Heart left ventricle (tissue), 16 donors: ENCODE measurements at regions not wholly inside any gene's neighbourhood (a gene's known extent, or its start where the extent isn't known, plus 50 kb on each side); places are given as distances from the start of the nearest gene placed in this dataset.

ENCODE experiments used
- ATAC-seq, 4 donors: fragments of 200-7000 bp; cut with Tn5 transposase; one replicate each; pipeline ENCODE4 v1.9.1; 2020 to 2022; ENCODE audit warnings: moderate library complexity in 4 of 4, mild to moderate bottlenecking in 3 of 4, moderate number of reproducible peaks in 1 of 4
- DNase-seq, 5 donors: peaks; one replicate each; pipeline ENCODE4 v3.0.0-alpha.2; 2020
- H3K27ac ChIP-seq, 12 donors: fragments of 200-600 bp; sonication (generic) in 4 of 12; one replicate each; pipeline versions ENCODE4 v1.5.0 to v1.8.0; 2016 to 2022; ENCODE audit warnings: mild to moderate bottlenecking in 2 of 12
- H3K27me3 ChIP-seq, 9 donors: fragments of 200-600 bp; sonication (generic) in 2 of 9; one replicate each; pipeline versions ENCODE4 v1.5.1 to v1.8.0; 2016 to 2022; ENCODE audit warnings: mild to moderate bottlenecking in 3 of 9
- H3K36me3 ChIP-seq, 9 donors: fragments of 200-600 bp; sonication (generic) in 2 of 9; one replicate each; pipeline versions ENCODE4 v1.5.0 to v1.8.0; 2018 to 2022; ENCODE audit warnings: mild to moderate bottlenecking in 2 of 9
- H3K4me1 ChIP-seq, 12 donors: fragments of 200-600 bp; sonication (generic) in 4 of 12; one replicate each; pipeline versions ENCODE4 v1.5.0 to v1.8.0; 2016 to 2022; ENCODE audit warnings: mild to moderate bottlenecking in 3 of 12
- H3K4me3 ChIP-seq, 12 donors: fragments of 200-600 bp; sonication (generic) in 4 of 12; one replicate each; pipeline versions ENCODE4 v1.5.0 to v1.8.0; 2017 to 2022; ENCODE audit warnings: mild to moderate bottlenecking in 9 of 12, moderate library complexity in 4 of 12
- H3K9me3 ChIP-seq, 12 donors: fragments of 200-600 bp; sonication (generic) in 4 of 12; one replicate each; pipeline versions ENCODE4 v1.5.0 to v1.8.0; 2016 to 2022; ENCODE audit warnings: mild to moderate bottlenecking in 1 of 12
- CTCF ChIP-seq, 12 donors: fragments of 200-600 bp; sonication (generic) in 4 of 12; IDR thresholded peaks; one replicate each; pipeline versions ENCODE4 v1.5.0 to v1.8.0; 2018 to 2022; ENCODE audit warnings: antibody characterized with exemption in 12 of 12, mild to moderate bottlenecking in 5 of 12
- POLR2A ChIP-seq, 2 donors: fragments of 450-650 bp; IDR thresholded peaks; one replicate each; pipeline ENCODE4 v1.6.1; 2017; ENCODE audit warnings: antibody characterized with exemption in 2 of 2, mild to moderate bottlenecking in 2 of 2, moderate library complexity in 2 of 2
- WGBS, 4 donors: extraction: QIAGEN DNeasy Blood & Tissue Kit in 2 of 4; methylation state at CpG; one replicate each; pipeline versions ENCODE4 v1.1.5 to v1.1.7; 2013 to 2018; 5-methylcytosine and 5-hydroxymethylcytosine counted together
- intact Hi-C, 10 donors: fragments of 100-400 bp; cut with DNase I; formaldehyde crosslinking; loops; one replicate each; pipeline versions ENCODE4 v1.11.1 to v1.14.2; 2022
- donor health status: ischemic (EF 13 %, LVEDD 7.1; RV severe dilation, severe dysfunction).
- donor health status: healthy with polysubstance abuse.
- donor health status: DM: no; HTN: yes; CAD: no.
- donor health status: DM: no; HTN: no; CAD: no.
- donor health status: ischemic (EF 25% LVEDD 6.9; RV normal size, moderate dysfunction).
- donor health status: ischemic (EF 25% LVEDD 5.7; RV mildly dilated, moderate dysfunction).
- donor health status: healthy.
- donor health status: DM: yes; HTN: yes; CAD: no.
- donor health status: ischemic (EF 35%, LVEDD 5.7; RV mildly dilated, moderate dysfunction).
- donor health status: nonischemic (EF 11% LVEDD 7.7; RV severe dilation, severe dysfunction).
- donor health status: DM: yes; HTN: yes; CAD: no.
- donor health status: PGD.
- donor health status: ischemic (EF 29% LVEDD 5.4; RV normal size, mild dysfunction).
- donor health status: nonischemic (EF 23%, LVEDD 6.1; RV moderate dilation, normal function).

DNA sequence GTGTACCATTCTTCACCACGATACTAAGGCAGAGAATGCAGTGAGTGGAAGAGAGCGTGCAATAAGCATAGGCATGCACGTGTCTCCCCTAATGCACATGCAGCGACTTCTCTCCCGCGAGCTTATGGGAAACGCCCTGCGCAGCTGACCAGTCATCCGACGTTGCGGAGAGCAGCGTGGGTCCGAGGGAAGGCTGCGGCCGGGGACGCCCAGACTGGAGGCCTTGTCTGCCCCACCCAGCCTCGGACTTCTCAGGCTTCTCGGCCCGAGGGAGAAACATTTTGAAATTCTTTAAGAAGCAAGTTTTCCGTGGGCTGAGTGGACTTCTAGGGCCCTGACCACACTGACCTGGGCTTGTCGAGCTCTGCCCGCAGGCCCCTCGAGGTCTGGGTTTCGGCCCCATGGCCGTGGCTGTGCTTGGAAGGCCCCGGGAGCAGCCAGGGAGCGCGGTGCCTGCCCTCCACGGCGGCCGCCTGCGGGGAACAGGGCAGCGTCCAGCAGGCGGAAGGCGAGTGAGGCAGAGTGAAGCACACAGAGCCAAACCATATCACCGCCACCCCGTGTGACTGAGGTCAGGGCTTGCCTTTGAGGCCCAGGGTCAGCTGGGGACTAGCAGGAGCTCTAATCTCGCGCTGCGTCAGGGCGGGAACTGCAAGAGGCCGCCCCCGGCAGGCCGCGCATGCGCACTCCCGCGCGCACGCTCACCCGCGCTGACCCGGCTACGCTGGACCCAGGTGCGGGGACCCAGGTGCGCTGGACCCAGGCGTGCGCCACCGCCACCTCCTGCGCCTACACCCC lies 60.0 kb upstream of the IRX1 start:
- TF ChIP-seq CTCF (IDR thresholded peaks at IDR 0.05) = no peak
- TF ChIP-seq POLR2A (IDR thresholded peaks at IDR 0.05) = no peak
- ATAC-seq = peak in 1 of 4 donors; percentile 16
- 88 to 94% (median 92%) methylated on average over 33 to 60 of the region's 60 CpGs for WGBS, 4 donors

DNA sequence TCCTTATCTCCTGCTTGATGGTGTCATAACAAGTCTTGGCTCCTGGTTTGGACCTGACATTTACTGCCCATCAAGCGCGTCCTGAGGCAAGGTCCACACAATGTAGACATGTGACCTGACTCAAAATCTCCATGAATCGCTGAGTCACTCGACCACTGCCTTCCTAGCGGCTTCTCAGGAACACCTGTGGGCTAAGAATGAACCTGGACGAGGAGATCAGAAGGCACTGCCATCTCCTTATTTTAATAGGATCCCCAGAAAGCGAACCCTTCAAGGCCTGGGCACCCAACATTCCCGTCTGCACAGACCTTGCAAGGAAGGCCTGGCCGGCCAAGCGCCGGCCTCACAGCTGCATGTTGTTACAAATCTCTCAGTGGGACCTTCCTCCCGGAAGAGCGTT lies 60.6 kb upstream of the IRX1 start:
- no peak for ATAC-seq
- WGBS, 4 donors = 84 to 94% (median 91%) methylated on average over 13 of the region's 13 CpGs

More for the DNA sequence above, 60.0 kb upstream of the IRX1 start:
- no peak overlapping the region for H3K4me3 ChIP-seq
- H3K27ac ChIP-seq = no peak overlapping the region
- no peaks in the 10 kb centered on the region for H3K4me1 ChIP-seq
- DNase-seq = no peak
- no peaks in the 10 kb centered on the region for H3K36me3 ChIP-seq
- H3K27me3 ChIP-seq = peaks cover 0 to 4% (median 0%) of the 10 kb centered on the region in 9 donors
- intact Hi-C loops = no loop called here
- H3K9me3 ChIP-seq = peaks cover 0 to 4% (median 0%) of the 10 kb centered on the region in 12 donors

GRCh38 chr5:3531320-3531986 lies 64.2 kb upstream of the IRX1 start:
- ATAC-seq = no peak
- intact Hi-C loops = no loop called here
- no peak overlapping the region for H3K27ac ChIP-seq
- H3K36me3 ChIP-seq = no peaks in the 10 kb centered on the region
- H3K27me3 ChIP-seq = peaks cover 0 to 4% (median 0%) of the 10 kb centered on the region in 9 donors
- DNase-seq = no peak
- TF ChIP-seq POLR2A (IDR thresholded peaks at IDR 0.05) (no peak), CTCF (IDR thresholded peaks at IDR 0.05) (no peak)
- H3K4me3 ChIP-seq = no peak overlapping the region
- 62 to 65% (median 64%) methylated on average over 8 of the region's 8 CpGs for WGBS, 4 donors
- peaks cover 0 to 4% (median 0%) of the 10 kb centered on the region in 12 donors for H3K9me3 ChIP-seq
- H3K4me1 ChIP-seq = no peaks in the 10 kb centered on the region

More for the DNA sequence above, 60.6 kb upstream of the IRX1 start:
- intact Hi-C loops = no loop called here
- no peaks in the 10 kb centered on the region for H3K4me1 ChIP-seq
- H3K4me3 ChIP-seq = no peak overlapping the region
- no peak for DNase-seq
- H3K36me3 ChIP-seq = no peaks in the 10 kb centered on the region
- TF ChIP-seq POLR2A (IDR thresholded peaks at IDR 0.05) (no peak), CTCF (IDR thresholded peaks at IDR 0.05) (no peak)
- no peak overlapping the region for H3K27ac ChIP-seq
- peaks cover 0 to 4% (median 0%) of the 10 kb centered on the region in 9 donors for H3K27me3 ChIP-seq
- H3K9me3 ChIP-seq = peaks cover 0 to 4% (median 0%) of the 10 kb centered on the region in 12 donors

DNA sequence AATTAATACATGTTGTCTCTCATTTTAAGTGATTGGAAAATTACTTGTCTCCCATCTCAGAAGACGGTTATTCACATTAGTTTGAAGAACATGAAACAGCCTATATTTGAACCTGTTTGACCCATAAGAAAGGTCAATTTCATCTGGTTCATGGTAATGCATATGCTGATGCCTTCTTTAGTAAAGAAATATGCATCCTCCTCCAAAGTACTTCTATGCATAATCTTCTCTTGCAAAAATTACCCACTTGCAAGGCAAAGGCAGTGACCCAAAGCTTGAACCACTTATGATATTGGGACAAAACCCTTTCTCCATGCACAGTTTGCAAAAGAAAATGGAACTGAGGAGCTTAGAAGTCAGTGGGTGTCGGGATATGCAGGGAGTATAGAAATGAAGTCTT lies 65.4 kb upstream of the IRX1 start:
- DNase-seq (no peak), ATAC-seq (no peak)
- no peak overlapping the region for H3K27ac ChIP-seq
- H3K36me3 ChIP-seq = no peaks in the 10 kb centered on the region
- no peak overlapping the region for H3K4me3 ChIP-seq
- WGBS, 4 donors = 75 to 86% (median 76%) methylated on average over 2 of the region's 2 CpGs
- TF ChIP-seq POLR2A (IDR thresholded peaks at IDR 0.05) (no peak), CTCF (IDR thresholded peaks at IDR 0.05) (no peak)
- intact Hi-C loops = no loop called here
- H3K9me3 ChIP-seq = peaks cover 0 to 4% (median 0%) of the 10 kb centered on the region in 12 donors
- H3K4me1 ChIP-seq = no peaks in the 10 kb centered on the region
- peaks cover 0 to 4% (median 0%) of the 10 kb centered on the region in 9 donors for H3K27me3 ChIP-seq
